HG03378 (cell line): ENCODE measurements at regions not wholly inside any gene's neighbourhood (a gene's known extent, or its start where the extent isn't known, plus 50 kb on each side); places are given as distances from the start of the nearest gene placed in this dataset.
"Not testable (repeated sequence)": the region's sequence is repeated elsewhere in the genome, so short reads cannot be mapped to it uniquely, and the experiment has no call there.

ENCODE experiments used
- ATAC-seq: cut with Tn5 transposase; IDR thresholded peaks from one replicate; pipeline ENCODE4 v1.9.1; 2021; ENCODE audit warnings: mild to moderate bottlenecking, moderate library complexity; ENCODE audit not compliant: unreplicated experiment

GRCh38 chr1:222941425-222941824 is 126.6 kb downstream of the DISP1 start:
- ATAC-seq: no peak

GRCh38 chr1:222946436-222946835 is 131.6 kb downstream of the DISP1 start:
- no peak for ATAC-seq

- no peak for ATAC-seq
Observed at GRCh38 chr1:222948079-222948478, 133.2 kb downstream of the DISP1 start.

GRCh38 chr1:222950892-222951291 is 136.1 kb downstream of the DISP1 start:
- no peak for ATAC-seq

GRCh38 chr1:222953585-222953984 is 138.7 kb downstream of the DISP1 start:
- ATAC-seq: no peak

GRCh38 chr1:222955964-222956363 is 141.1 kb downstream of the DISP1 start:
- no peak for ATAC-seq

GRCh38 chr1:222956601-222957000 is 141.8 kb downstream of the DISP1 start:
- ATAC-seq: no peak

GRCh38 chr1:222967466-222968240 is 152.8 kb downstream of the DISP1 start:
- ATAC-seq: no peak

- no peak for ATAC-seq
Observed at GRCh38 chr1:222970040-222970439, 155.2 kb downstream of the DISP1 start.

GRCh38 chr1:222970711-222971110 is 155.9 kb downstream of the DISP1 start:
- ATAC-seq: no peak

GRCh38 chr1:222971146-222971545 is 156.3 kb downstream of the DISP1 start:
- no peak for ATAC-seq

GRCh38 chr1:222973561-222973960 is 158.7 kb downstream of the DISP1 start:
- ATAC-seq: no peak

GRCh38 chr1:222974496-222974895 is 159.7 kb downstream of the DISP1 start:
- ATAC-seq: no peak

GRCh38 chr1:222975472-222976122 is 160.8 kb downstream of the DISP1 start:
- no peak for ATAC-seq

GRCh38 chr1:222976453-222976852 is 161.6 kb downstream of the DISP1 start:
- no peak for ATAC-seq

- ATAC-seq: not testable (repeated sequence)
Observed at GRCh38 chr1:222977294-222977693, 162.5 kb downstream of the DISP1 start.

- no peak for ATAC-seq
Observed at GRCh38 chr1:222979561-222979960, 163.5 kb downstream of the TLR5 start.

GRCh38 chr1:222987674-222988076 is 155.4 kb downstream of the TLR5 start:
- ATAC-seq: no peak

- no peak for ATAC-seq
Observed at GRCh38 chr1:222989443-222989842, 153.6 kb downstream of the TLR5 start.

- ATAC-seq: no peak
Observed at GRCh38 chr1:222991177-222991576, 151.9 kb downstream of the TLR5 start.

- no peak for ATAC-seq
Observed at GRCh38 chr1:222991908-222992307, 151.1 kb downstream of the TLR5 start.

GRCh38 chr1:222994511-222995235 is 148.4 kb downstream of the TLR5 start:
- ATAC-seq: no peak
